GM10248 (cell line): ENCODE measurements at regions not wholly inside any gene's neighbourhood (a gene's known extent, or its start where the extent isn't known, plus 50 kb on each side); places are given as distances from the start of the nearest gene placed in this dataset.

Source experiments
- CTCF ChIA-PET: fragments of 300-600 bp; sonication (Branson Sonifier 250); formaldehyde crosslinking; extraction: SDS; loops from one replicate; lab custom pipeline; 2021; ENCODE audit warnings: antibody characterized with exemption; lab: Yijun Ruan, JAX
- POLR2A ChIA-PET: fragments of 350-650 bp; sonication (Branson Sonifier 250); formaldehyde crosslinking; extraction: SDS; loops from one replicate; lab custom pipeline; 2020; ENCODE audit warnings: antibody characterized with exemption; lab: Yijun Ruan, JAX
- DNase-seq: peaks from one replicate; pipeline ENCODE4 v3.0.0; 2012; ENCODE audit errors: extremely low spot score
- TF ChIP-seq, protein P1 (sequence below): IDR thresholded peaks from 2 replicates; pipeline ENCODE4 v1.5.1; 2012; ENCODE audit warnings: mild to moderate bottlenecking, low read depth; ENCODE audit errors: extremely low read depth, missing control alignments, control extremely low read depth

DNA sequence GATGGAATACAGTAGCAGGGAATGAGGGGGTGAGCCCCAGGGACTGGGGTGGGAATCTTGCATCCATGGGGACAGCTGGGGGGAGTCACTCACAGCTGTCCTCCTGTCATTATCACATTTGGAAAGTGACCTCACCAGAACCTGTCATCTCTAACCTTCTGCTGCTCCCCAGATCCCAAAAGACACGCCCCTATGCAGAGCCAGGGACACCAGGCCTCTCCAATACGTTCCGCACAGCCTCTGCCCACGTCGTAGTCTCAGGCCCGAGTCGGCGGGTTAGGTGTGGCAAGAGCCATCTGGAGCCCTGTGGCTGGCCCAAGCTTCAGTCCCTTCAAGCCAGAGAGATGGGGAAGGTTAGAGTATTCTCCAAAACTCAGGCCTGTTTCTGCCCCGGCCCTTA, 214.3 kb downstream of the ENGASE start:
- DNase-seq: no peak
- ChIA-PET CTCF (interaction anchor here (1.9 kb wide), 1 partner anchor 24 kb away, joined by 4 read pairs; no protein-coding TSS in a partner anchor), POLR2A (no interaction called here)
- TF ChIP-seq, protein P1, sequence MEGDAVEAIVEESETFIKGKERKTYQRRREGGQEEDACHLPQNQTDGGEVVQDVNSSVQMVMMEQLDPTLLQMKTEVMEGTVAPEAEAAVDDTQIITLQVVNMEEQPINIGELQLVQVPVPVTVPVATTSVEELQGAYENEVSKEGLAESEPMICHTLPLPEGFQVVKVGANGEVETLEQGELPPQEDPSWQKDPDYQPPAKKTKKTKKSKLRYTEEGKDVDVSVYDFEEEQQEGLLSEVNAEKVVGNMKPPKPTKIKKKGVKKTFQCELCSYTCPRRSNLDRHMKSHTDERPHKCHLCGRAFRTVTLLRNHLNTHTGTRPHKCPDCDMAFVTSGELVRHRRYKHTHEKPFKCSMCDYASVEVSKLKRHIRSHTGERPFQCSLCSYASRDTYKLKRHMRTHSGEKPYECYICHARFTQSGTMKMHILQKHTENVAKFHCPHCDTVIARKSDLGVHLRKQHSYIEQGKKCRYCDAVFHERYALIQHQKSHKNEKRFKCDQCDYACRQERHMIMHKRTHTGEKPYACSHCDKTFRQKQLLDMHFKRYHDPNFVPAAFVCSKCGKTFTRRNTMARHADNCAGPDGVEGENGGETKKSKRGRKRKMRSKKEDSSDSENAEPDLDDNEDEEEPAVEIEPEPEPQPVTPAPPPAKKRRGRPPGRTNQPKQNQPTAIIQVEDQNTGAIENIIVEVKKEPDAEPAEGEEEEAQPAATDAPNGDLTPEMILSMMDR: no peak

DNA sequence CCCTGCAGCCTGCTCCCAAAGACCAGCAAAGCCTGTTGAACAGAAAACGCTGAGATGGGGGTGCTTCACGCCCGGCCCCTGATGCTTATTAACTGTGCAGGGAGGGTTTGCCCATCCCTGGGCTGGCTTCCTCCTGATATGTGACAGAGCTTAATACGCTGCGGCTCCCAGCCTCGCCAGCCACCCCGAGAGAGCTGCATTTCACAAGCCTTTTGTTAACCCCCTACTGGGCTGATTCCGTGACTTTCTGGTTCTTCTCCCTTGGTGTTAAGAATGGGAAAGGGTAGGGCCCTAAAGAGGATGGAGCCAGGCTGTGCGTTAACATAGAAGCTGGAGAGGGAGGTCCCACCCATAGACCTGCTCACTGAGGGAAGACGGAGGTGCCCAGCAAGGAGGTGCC, 211.8 kb downstream of the ENGASE start:
- ChIA-PET POLR2A (no interaction called here), CTCF (no interaction called here)
- no peak for DNase-seq
- TF ChIP-seq, protein P1: no peak

DNA sequence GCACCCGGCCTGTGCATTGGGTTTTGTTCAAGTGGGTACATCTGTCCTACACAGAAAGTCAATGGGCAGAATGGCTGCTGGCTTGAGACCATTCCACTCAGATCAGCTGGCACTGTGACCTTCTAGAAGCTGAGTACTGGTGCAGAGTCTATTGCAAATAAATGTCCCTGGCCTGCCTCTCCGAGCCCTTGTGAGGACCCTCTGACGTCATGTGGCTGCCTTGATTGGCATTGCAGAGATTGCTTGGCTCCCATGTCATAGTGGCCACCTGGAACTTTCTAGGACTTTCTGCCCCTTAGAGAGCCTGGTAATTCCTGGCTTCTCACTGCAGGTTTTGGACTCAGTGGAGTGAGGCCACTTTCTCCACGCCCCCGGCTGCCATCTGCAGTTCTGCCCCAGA, 211.3 kb downstream of the ENGASE start:
- DNase-seq: no peak
- ChIA-PET CTCF (no interaction called here), POLR2A (no interaction called here)
- TF ChIP-seq, protein P1: no peak

DNA sequence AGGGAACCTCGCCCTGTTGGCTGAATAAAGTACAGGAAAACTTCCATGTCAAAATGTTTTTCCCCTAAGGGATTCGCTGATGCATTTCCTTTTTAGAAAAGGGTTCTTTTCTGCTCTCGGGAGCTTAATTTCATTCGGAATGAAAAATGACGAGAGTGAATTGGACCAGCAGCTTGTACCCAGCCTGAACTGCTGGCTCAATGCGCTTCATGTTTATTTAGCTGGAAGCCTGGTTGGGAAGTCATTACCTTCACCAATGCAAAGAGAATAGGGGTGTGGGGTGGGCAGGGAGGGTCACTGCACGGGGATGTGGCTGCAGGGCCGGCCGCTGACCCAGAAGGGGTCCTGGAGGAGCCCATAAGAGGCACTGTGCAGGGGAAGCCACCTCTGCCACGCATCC, 207.7 kb downstream of the ENGASE start:
- TF ChIP-seq, protein P1: no peak
- ChIA-PET POLR2A (interaction anchor here (0.5 kb wide), 1 partner anchor 17 kb away, joined by 3 read pairs; no protein-coding TSS in a partner anchor), CTCF (no interaction called here)
- no peak for DNase-seq

DNA sequence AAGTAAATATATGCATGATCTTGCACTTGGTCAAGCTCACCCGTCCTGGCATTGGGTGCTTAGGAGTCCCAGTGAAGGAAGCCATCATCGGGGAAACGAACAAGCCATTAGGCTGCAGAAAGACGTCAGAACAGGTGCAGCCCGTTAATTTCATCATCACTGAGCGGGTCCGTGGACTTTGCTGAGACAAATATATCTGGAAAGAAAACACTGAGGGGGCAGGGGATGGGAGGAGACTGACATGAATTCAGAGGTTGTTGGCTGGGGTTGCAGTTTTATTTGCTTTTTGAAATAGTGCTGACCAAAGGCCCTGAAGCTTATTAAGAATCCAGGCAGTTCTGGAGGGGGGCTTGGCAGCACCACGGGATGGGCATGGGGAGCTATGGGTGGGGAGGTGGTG, 207.2 kb downstream of the ENGASE start:
- ChIA-PET POLR2A (interaction anchor here (0.5 kb wide), 1 partner anchor 18 kb away, joined by 3 read pairs; no protein-coding TSS in a partner anchor), CTCF (no interaction called here)
- TF ChIP-seq, protein P1: no peak
- DNase-seq: no peak

DNA sequence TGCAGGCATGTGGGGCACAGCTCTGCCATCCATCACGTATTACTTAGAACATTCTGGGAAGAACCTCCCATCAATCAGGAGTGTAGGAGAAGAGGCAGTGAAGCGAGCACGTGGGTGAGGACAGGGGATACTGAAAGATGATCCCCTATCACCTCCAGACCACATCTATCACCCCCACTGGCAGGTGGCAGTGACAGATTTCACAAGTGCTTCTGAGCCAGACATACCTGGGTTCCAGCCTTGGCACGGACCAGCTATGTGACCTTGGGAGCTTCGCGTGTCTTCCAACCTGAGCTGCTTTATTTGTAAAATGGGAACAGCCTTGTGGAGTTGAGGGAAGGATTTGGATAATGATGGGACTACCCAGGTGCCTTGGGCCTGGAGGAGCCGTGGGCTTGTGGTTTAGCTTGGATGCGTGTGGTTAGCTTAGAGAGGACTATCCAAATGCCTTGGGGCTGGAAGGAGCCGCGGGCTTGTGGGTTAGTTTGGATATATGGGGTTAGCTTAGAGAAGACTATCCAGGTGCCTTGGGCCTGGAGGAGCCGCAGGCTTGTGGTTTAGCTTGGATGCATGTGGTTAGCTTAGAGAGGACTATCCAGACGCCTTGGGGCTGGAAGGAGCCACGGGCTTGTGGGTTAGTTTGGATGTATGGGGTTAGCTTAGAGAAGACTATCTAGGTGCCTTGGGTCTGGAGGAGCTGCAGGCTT, 206.4 kb downstream of the ENGASE start:
- POLR2A ChIA-PET: no interaction called here
- CTCF ChIA-PET: interaction anchor here (1.3 kb wide), 1 partner anchor 10 kb away, joined by 3 read pairs; no protein-coding TSS in a partner anchor
- DNase-seq: no peak
- TF ChIP-seq, protein P1: no peak
